Liver (tissue), 8 donors: ENCODE measurements at regions not wholly inside any gene's neighbourhood (a gene's known extent, or its start where the extent isn't known, plus 50 kb on each side); places are given as distances from the start of the nearest gene placed in this dataset.

Experiments
- DNase-seq: peaks from one replicate; pipeline ENCODE4 v3.0.0-alpha.2; 2017; ENCODE audit warnings: low spot score
- H3K27ac ChIP-seq, 2 donors: one replicate each; pipeline ENCODE4 v1.7.0; 2013; ENCODE audit warnings: inconsistent platforms in 2 of 2, low read length in 2 of 2, control low read depth in 1 of 2, low read depth in 1 of 2, mild to moderate bottlenecking in 1 of 2
- H3K27me3 ChIP-seq, 4 donors: one replicate each; pipeline versions ENCODE4 v1.6.1 to v1.7.0; 2013; ENCODE audit warnings: low read length in 3 of 4, inconsistent platforms in 1 of 4, mild to moderate bottlenecking in 1 of 4, moderate library complexity in 1 of 4; ENCODE audit not compliant: control insufficient read depth in 4 of 4, insufficient read depth in 4 of 4
- H3K36me3 ChIP-seq, 4 donors: one replicate each; pipeline versions ENCODE4 v1.6.1 to v1.7.0; 2013; ENCODE audit warnings: low read length in 3 of 4, mild to moderate bottlenecking in 3 of 4, low read depth in 1 of 4, moderate library complexity in 1 of 4; ENCODE audit not compliant: control insufficient read depth in 4 of 4, insufficient read depth in 3 of 4
- H3K4me1 ChIP-seq, 4 donors: one replicate each; pipeline versions ENCODE4 v1.6.1 to v1.7.0; 2013; ENCODE audit warnings: low read length in 3 of 4, mild to moderate bottlenecking in 3 of 4, moderate library complexity in 1 of 4; ENCODE audit not compliant: control insufficient read depth in 4 of 4, insufficient read depth in 4 of 4
- H3K4me3 ChIP-seq, 3 donors: one replicate each; pipeline versions ENCODE4 v1.6.1 to v1.7.0; 2013; ENCODE audit warnings: low read length in 3 of 3, control low read depth in 1 of 3, low read depth in 1 of 3, mild to moderate bottlenecking in 1 of 3
- H3K9ac ChIP-seq, 2 donors: one replicate each; pipeline ENCODE4 v1.7.0; 2013; ENCODE audit warnings: low read length in 2 of 2, mild to moderate bottlenecking in 2 of 2, moderate library complexity in 2 of 2, control low read depth in 1 of 2, low read depth in 1 of 2
- H3K9me3 ChIP-seq, 4 donors: one replicate each; pipeline versions ENCODE4 v1.6.1 to v1.7.0; 2013; ENCODE audit warnings: low read length in 3 of 4; ENCODE audit not compliant: control insufficient read depth in 4 of 4
- EGR1 ChIP-seq, 2 donors: IDR thresholded peaks; 2 replicates each; pipeline ENCODE4 v1.6.1; 2016 to 2018; ENCODE audit warnings: antibody characterized with exemption in 2 of 2, low read depth in 2 of 2
- FOXA1 ChIP-seq: IDR thresholded peaks from 2 replicates; pipeline ENCODE4 v1.6.1; 2016; ENCODE audit warnings: antibody characterized with exemption
- FOXA2 ChIP-seq: IDR thresholded peaks from 2 replicates; pipeline ENCODE4 v1.6.1; 2016; ENCODE audit warnings: antibody characterized with exemption
- GABPA ChIP-seq, 2 donors: IDR thresholded peaks in 1 of 2; conservative IDR thresholded peaks in 1 of 2; 2 replicates each; pipeline ENCODE4 v1.6.1; 2016; ENCODE audit warnings: antibody characterized with exemption in 2 of 2, mild to moderate bottlenecking in 1 of 2, moderate library complexity in 1 of 2
- HNF4A ChIP-seq, 2 donors: conservative IDR thresholded peaks; 2 replicates each; pipeline ENCODE4 v1.6.1; 2016; ENCODE audit warnings: antibody characterized with exemption in 2 of 2, mild to moderate bottlenecking in 2 of 2
- HNF4G ChIP-seq: IDR thresholded peaks from 2 replicates; pipeline ENCODE4 v1.6.1; 2016; ENCODE audit warnings: antibody characterized with exemption
- JUND ChIP-seq, 2 donors: IDR thresholded peaks; 2 replicates each; pipeline ENCODE4 v1.6.1; 2016; ENCODE audit warnings: antibody characterized with exemption in 2 of 2
- NR2F2 ChIP-seq: IDR thresholded peaks from 2 replicates; pipeline ENCODE4 v1.6.1; 2016; ENCODE audit warnings: antibody characterized with exemption
- RAD21 ChIP-seq, 2 donors: IDR thresholded peaks; 2 replicates each; pipeline ENCODE4 v1.6.1; 2016; ENCODE audit warnings: antibody characterized with exemption in 2 of 2, mild to moderate bottlenecking in 2 of 2
- RXRA ChIP-seq, 2 donors: IDR thresholded peaks; 2 replicates each; pipeline ENCODE4 v1.6.1; 2017 to 2018; ENCODE audit warnings: antibody characterized with exemption in 2 of 2, mild to moderate bottlenecking in 1 of 2
- SP1 ChIP-seq: IDR thresholded peaks from 2 replicates; pipeline ENCODE4 v1.6.1; 2018; ENCODE audit warnings: antibody characterized with exemption, mild to moderate bottlenecking
- TAF1 ChIP-seq: conservative IDR thresholded peaks from 2 replicates; pipeline ENCODE4 v1.6.1; 2016; ENCODE audit warnings: antibody characterized with exemption, mild to moderate bottlenecking
- YY1 ChIP-seq: IDR thresholded peaks from 2 replicates; pipeline ENCODE4 v1.6.1; 2016; ENCODE audit warnings: antibody characterized with exemption, mild to moderate bottlenecking
- ZBTB33 ChIP-seq: IDR thresholded peaks from 2 replicates; pipeline ENCODE4 v1.6.1; 2016; ENCODE audit warnings: antibody characterized with exemption
- WGBS: extraction: QIAGEN DNeasy Blood & Tissue Kit; methylation state at CpG from one replicate; pipeline ENCODE4 v1.1.7; 2013; 5-methylcytosine and 5-hydroxymethylcytosine counted together
- TF ChIP-seq, protein P1 (sequence below): IDR thresholded peaks from 2 replicates; pipeline ENCODE4 v1.6.1; 2016; ENCODE audit warnings: antibody characterized with exemption, mild to moderate bottlenecking
- TF ChIP-seq, protein P2 (sequence below): IDR thresholded peaks from 2 replicates; pipeline ENCODE4 v1.6.1; 2016; ENCODE audit warnings: antibody characterized with exemption
- TF ChIP-seq, protein P3 (sequence below): fragments of 150-350 bp; IDR thresholded peaks from 2 replicates; pipeline ENCODE4 v1.5.1; 2017; ENCODE audit warnings: improper control_type of control experiment, low read depth, low read length; ENCODE audit not compliant: missing input control
- TF ChIP-seq, protein P4 (sequence below): IDR thresholded peaks from 2 replicates; pipeline ENCODE4 v1.6.1; 2016; ENCODE audit warnings: antibody characterized with exemption
- donor health status: healthy.
- donor health status: healthy.
- donor health status: healthy.
- donor health status: healthy.
- donor health status: healthy.

DNA sequence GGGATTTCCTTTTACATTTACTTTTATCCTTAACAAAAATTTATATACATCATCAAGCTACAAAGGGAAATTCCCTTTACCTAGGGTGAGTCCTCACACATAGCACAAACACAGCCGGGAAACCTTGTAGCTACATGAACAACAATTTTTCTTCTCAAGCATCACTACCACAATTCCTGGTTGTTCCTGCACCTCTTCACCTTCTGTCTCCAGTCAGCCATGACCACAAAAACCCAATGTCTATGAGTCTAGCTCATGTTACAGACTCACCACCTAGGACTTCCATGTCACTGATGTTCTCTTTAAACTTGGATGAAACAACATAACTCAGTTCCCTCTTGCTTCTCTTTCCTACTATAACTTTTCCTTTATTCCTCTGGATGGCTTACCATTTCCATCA, 460.4 kb downstream of the MBD2 start (continued):
- TF ChIP-seq EGR1 (IDR thresholded peaks at IDR 0.05; ENCODE audit: low read depth in 2 of 2) (no peak), RXRA (IDR thresholded peaks at IDR 0.05) (no peak), HNF4G (no peak)

GRCh38 chr18:53757328-53757727, 467.1 kb downstream of the MBD2 start:
- no peak for TF ChIP-seq RAD21 (IDR thresholded peaks at IDR 0.05)
- TF ChIP-seq, protein P1, sequence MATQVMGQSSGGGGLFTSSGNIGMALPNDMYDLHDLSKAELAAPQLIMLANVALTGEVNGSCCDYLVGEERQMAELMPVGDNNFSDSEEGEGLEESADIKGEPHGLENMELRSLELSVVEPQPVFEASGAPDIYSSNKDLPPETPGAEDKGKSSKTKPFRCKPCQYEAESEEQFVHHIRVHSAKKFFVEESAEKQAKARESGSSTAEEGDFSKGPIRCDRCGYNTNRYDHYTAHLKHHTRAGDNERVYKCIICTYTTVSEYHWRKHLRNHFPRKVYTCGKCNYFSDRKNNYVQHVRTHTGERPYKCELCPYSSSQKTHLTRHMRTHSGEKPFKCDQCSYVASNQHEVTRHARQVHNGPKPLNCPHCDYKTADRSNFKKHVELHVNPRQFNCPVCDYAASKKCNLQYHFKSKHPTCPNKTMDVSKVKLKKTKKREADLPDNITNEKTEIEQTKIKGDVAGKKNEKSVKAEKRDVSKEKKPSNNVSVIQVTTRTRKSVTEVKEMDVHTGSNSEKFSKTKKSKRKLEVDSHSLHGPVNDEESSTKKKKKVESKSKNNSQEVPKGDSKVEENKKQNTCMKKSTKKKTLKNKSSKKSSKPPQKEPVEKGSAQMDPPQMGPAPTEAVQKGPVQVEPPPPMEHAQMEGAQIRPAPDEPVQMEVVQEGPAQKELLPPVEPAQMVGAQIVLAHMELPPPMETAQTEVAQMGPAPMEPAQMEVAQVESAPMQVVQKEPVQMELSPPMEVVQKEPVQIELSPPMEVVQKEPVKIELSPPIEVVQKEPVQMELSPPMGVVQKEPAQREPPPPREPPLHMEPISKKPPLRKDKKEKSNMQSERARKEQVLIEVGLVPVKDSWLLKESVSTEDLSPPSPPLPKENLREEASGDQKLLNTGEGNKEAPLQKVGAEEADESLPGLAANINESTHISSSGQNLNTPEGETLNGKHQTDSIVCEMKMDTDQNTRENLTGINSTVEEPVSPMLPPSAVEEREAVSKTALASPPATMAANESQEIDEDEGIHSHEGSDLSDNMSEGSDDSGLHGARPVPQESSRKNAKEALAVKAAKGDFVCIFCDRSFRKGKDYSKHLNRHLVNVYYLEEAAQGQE, result no peak
- TF ChIP-seq RXRA (IDR thresholded peaks at IDR 0.05), result no peak
- TF ChIP-seq FOXA1, result no peak
- no peak for TF ChIP-seq YY1
- no peak for DNase-seq
- H3K9ac ChIP-seq, result no peak overlapping the region
- H3K4me1 ChIP-seq, result no peaks in the 10 kb centered on the region
- H3K36me3 ChIP-seq, result no peaks in the 10 kb centered on the region
- no peaks in the 10 kb centered on the region for H3K27me3 ChIP-seq
- 65% methylated on average over 2 of the region's 2 CpGs for WGBS
- no peak overlapping the region for H3K4me3 ChIP-seq
- no peaks in the 10 kb centered on the region for H3K9me3 ChIP-seq
- H3K27ac ChIP-seq, result no peak overlapping the region

DNA sequence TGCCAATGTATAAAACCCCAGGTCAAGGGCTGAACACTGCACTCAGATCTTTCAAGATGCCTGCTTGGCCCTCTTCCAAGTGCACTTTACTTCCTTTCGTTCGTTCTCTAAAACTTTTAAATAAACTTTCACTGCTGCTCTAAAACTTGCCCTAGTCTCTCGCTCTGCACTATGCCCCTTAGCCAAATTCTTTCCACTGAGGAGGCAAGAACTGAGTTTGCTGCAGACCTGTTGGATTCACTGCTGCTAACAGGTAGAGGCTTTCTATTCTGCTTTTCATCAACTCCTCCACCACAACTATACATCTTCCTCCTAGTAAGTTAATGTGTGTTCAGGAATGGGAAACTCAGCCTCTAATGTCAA, 467.9 kb downstream of the MBD2 start:
- TF ChIP-seq SP1 (no peak), FOXA1 (no peak), HNF4G (no peak), ZBTB33 (no peak), RAD21 (IDR thresholded peaks at IDR 0.05) (no peak), YY1 (no peak), TAF1 (no peak), FOXA2 (no peak), RXRA (IDR thresholded peaks at IDR 0.05) (no peak), GABPA (IDR thresholded peaks at IDR 0.05 in 1 of 2, conservative IDR thresholded peaks at IDR 0.05 in 1 of 2) (no peak), JUND (IDR thresholded peaks at IDR 0.05) (no peak), HNF4A (conservative IDR thresholded peaks at IDR 0.05) (no peak), NR2F2 (no peak)
- TF ChIP-seq, protein P1, result no peak
- TF ChIP-seq, protein P2, sequence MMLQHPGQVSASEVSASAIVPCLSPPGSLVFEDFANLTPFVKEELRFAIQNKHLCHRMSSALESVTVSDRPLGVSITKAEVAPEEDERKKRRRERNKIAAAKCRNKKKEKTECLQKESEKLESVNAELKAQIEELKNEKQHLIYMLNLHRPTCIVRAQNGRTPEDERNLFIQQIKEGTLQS, result no peak
- TF ChIP-seq, protein P3, sequence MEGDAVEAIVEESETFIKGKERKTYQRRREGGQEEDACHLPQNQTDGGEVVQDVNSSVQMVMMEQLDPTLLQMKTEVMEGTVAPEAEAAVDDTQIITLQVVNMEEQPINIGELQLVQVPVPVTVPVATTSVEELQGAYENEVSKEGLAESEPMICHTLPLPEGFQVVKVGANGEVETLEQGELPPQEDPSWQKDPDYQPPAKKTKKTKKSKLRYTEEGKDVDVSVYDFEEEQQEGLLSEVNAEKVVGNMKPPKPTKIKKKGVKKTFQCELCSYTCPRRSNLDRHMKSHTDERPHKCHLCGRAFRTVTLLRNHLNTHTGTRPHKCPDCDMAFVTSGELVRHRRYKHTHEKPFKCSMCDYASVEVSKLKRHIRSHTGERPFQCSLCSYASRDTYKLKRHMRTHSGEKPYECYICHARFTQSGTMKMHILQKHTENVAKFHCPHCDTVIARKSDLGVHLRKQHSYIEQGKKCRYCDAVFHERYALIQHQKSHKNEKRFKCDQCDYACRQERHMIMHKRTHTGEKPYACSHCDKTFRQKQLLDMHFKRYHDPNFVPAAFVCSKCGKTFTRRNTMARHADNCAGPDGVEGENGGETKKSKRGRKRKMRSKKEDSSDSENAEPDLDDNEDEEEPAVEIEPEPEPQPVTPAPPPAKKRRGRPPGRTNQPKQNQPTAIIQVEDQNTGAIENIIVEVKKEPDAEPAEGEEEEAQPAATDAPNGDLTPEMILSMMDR, result no peak
- TF ChIP-seq, protein P4, sequence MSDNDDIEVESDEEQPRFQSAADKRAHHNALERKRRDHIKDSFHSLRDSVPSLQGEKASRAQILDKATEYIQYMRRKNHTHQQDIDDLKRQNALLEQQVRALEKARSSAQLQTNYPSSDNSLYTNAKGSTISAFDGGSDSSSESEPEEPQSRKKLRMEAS, result no peak
- 70% methylated on average over 3 of the region's 3 CpGs for WGBS
- Histone ChIP-seq H3K27ac (no peak overlapping the region), H3K9ac (no peak overlapping the region), H3K4me3 (no peak overlapping the region), H3K9me3 (no peaks in the 10 kb centered on the region), H3K27me3 (no peaks in the 10 kb centered on the region), H3K4me1 (no peaks in the 10 kb centered on the region), H3K36me3 (no peaks in the 10 kb centered on the region)
- DNase-seq, result no peak
